Esophagus muscularis mucosa (tissue), 4 donors: ENCODE measurements at regions not wholly inside any gene's neighbourhood (a gene's known extent, or its start where the extent isn't known, plus 50 kb on each side); places are given as distances from the start of the nearest gene placed in this dataset.

Source experiments
- DNase-seq: peaks from one replicate; pipeline ENCODE4 v3.0.0-alpha.2; 2017; ENCODE audit errors: extremely low spot score
- H3K27ac ChIP-seq, 4 donors: fragments of 200-600 bp; sonication (generic); replicated peaks in 1 of 4; 1 replicate in 3 of 4; 2 replicates in 1 of 4; pipeline ENCODE4 v1.5.1; 2016 to 2019; ENCODE audit warnings: mild to moderate bottlenecking in 1 of 4
- H3K27me3 ChIP-seq, 4 donors: fragments of 200-600 bp; sonication (generic); one replicate each; pipeline versions ENCODE4 v1.5.1 to v1.6.0; 2016 to 2019
- H3K36me3 ChIP-seq, 4 donors: fragments of 200-600 bp; sonication (generic); one replicate each; pipeline ENCODE4 v1.5.1; 2016 to 2019
- H3K4me1 ChIP-seq, 4 donors: fragments of 200-600 bp; sonication (generic); one replicate each; pipeline ENCODE4 v1.5.1; 2016 to 2019
- H3K4me3 ChIP-seq, 4 donors: fragments of 200-600 bp; sonication (generic); 1 replicate in 2 of 4; 2 replicates in 2 of 4; pipeline ENCODE4 v1.5.1; 2016 to 2019; ENCODE audit warnings: mild to moderate bottlenecking in 4 of 4, moderate library complexity in 1 of 4
- H3K9me3 ChIP-seq, 4 donors: fragments of 200-600 bp; sonication (generic); 1 replicate in 3 of 4; 2 replicates in 1 of 4; pipeline ENCODE4 v1.5.1; 2016 to 2019
- EP300 ChIP-seq: sonication (generic); formaldehyde crosslinking; IDR thresholded peaks from one replicate; pipeline ENCODE4 v1.6.1; 2017; ENCODE audit warnings: antibody characterized with exemption
- POLR2A ChIP-seq: fragments of 450-650 bp; IDR thresholded peaks from one replicate; pipeline ENCODE4 v1.6.1; 2017; ENCODE audit warnings: antibody characterized with exemption, moderate library complexity, mild to moderate bottlenecking, low read depth
- POLR2AphosphoS5 ChIP-seq, 2 donors: sonication (generic); formaldehyde crosslinking; IDR thresholded peaks; one replicate each; pipeline ENCODE4 v1.6.1; 2017; ENCODE audit warnings: antibody characterized with exemption in 2 of 2
- WGBS: methylation state at CpG from one replicate; pipeline ENCODE4 v1.1.5; 2018; 5-methylcytosine and 5-hydroxymethylcytosine counted together
- intact Hi-C: fragments of 100-400 bp; cut with DNase I; formaldehyde crosslinking; loops from one replicate; pipeline ENCODE4 v1.15.1; 2023
- TF ChIP-seq, protein P1 (sequence below), 3 experiments: fragments of 200-600 bp in 2 of 3; fragments of 450-650 bp in 1 of 3; sonication (generic) in 2 of 3; IDR thresholded peaks; one replicate each; pipeline ENCODE4 v1.5.1; 2017 to 2019; ENCODE audit warnings: antibody characterized with exemption in 3 of 3, mild to moderate bottlenecking in 2 of 3, moderate library complexity in 1 of 3

DNA sequence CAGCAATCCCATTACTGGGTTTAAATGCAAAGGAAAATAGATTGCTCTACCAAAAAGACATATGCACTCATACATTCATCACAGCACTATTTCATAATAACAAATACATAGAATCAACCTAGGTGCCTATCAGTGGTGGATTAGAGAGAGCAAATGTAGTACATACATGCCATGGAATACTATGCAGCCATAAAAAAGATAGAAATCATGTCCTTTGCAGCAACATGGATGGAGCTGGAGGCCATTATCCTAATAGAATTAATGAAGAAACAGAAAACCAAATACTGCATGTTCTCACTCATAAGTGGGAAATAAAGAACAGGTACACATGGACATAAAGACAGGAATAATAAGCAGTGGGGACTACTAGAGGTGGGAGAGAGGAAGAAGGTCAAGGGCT lies 70.7 kb upstream of the MLIP start:
- Histone ChIP-seq H3K27ac (no peak overlapping the region), H3K36me3 (no peaks in the 10 kb centered on the region), H3K9me3 (no peaks in the 10 kb centered on the region), H3K4me3 (no peak overlapping the region), H3K4me1 (no peaks in the 10 kb centered on the region), H3K27me3 (no peaks in the 10 kb centered on the region)
- intact Hi-C loops = no loop called here
- TF ChIP-seq POLR2AphosphoS5 (IDR thresholded peaks at IDR 0.05) (no peak), EP300 (no peak), POLR2A (no peak)
- TF ChIP-seq, protein P1, sequence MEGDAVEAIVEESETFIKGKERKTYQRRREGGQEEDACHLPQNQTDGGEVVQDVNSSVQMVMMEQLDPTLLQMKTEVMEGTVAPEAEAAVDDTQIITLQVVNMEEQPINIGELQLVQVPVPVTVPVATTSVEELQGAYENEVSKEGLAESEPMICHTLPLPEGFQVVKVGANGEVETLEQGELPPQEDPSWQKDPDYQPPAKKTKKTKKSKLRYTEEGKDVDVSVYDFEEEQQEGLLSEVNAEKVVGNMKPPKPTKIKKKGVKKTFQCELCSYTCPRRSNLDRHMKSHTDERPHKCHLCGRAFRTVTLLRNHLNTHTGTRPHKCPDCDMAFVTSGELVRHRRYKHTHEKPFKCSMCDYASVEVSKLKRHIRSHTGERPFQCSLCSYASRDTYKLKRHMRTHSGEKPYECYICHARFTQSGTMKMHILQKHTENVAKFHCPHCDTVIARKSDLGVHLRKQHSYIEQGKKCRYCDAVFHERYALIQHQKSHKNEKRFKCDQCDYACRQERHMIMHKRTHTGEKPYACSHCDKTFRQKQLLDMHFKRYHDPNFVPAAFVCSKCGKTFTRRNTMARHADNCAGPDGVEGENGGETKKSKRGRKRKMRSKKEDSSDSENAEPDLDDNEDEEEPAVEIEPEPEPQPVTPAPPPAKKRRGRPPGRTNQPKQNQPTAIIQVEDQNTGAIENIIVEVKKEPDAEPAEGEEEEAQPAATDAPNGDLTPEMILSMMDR (IDR thresholded peaks at IDR 0.05) = no peak
- no peak for DNase-seq

- no peak for DNase-seq
- intact Hi-C loops = no loop called here
- H3K27me3 ChIP-seq = no peaks in the 10 kb centered on the region
Measured at GRCh38 chr6:54041239-54041638, 70.0 kb upstream of the MLIP start.

DNA sequence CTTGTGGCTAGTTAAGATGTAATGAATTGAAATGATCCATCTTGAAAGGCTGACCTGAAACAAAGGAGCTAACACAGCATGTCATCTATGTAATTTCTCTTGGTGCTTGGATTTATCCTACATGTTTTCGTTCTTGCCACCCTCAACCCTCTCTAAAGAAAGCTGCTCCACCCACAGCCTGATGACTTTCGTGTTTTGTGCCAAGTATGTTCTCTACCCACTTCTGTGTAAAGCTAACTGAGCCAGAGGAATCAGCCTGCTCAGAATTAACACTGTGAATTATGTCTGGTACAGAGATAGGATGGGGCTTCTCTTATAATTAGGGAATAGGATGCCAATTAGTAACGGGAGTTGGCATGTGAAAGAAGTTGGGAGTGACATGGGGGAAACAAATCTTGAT lies 67.9 kb upstream of the MLIP start:
- no peaks in the 10 kb centered on the region for H3K4me1 ChIP-seq
- no peaks in the 10 kb centered on the region for H3K27me3 ChIP-seq
- intact Hi-C loops = no loop called here
- H3K36me3 ChIP-seq = no peaks in the 10 kb centered on the region
- 65% methylated on average over 3 of the region's 3 CpGs for WGBS
- no peak for TF ChIP-seq POLR2AphosphoS5 (IDR thresholded peaks at IDR 0.05)
- TF ChIP-seq, protein P1 (IDR thresholded peaks at IDR 0.05) = no peak
- TF ChIP-seq POLR2A = no peak
- H3K27ac ChIP-seq = no peak overlapping the region
- H3K9me3 ChIP-seq = no peaks in the 10 kb centered on the region
- H3K4me3 ChIP-seq = no peak overlapping the region
- DNase-seq = no peak

More at GRCh38 chr6:54041239-54041638, 70.0 kb upstream of the MLIP start:
- WGBS = 83% methylated on average over 2 of the region's 2 CpGs
- Histone ChIP-seq H3K36me3 (no peaks in the 10 kb centered on the region), H3K9me3 (no peaks in the 10 kb centered on the region), H3K27ac (no peak overlapping the region), H3K4me3 (no peak overlapping the region), H3K4me1 (no peaks in the 10 kb centered on the region)
- no peak for TF ChIP-seq POLR2AphosphoS5 (IDR thresholded peaks at IDR 0.05)
- TF ChIP-seq, protein P1 (IDR thresholded peaks at IDR 0.05) = no peak
- no peak for TF ChIP-seq POLR2A
- no peak for TF ChIP-seq EP300

DNA sequence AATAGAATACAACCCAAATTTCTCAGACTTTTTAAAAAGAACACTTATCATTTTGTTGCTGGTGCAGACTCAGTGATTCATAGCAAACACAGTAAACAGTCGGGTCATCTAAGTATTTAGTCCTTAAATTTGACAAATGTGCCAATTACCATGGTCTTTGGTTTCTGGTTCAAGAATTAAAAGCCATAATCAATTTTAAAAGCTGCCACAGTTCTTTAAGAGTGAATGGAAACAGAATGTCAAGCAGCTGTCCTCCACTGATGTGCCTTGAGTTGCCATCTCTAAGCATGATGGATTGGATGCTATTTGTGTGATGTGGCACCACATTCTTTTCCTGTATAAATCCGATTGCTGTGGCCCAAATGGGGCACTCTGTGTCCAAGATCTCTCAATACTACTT lies 67.2 kb upstream of the MLIP start:
- no peaks in the 10 kb centered on the region for H3K27me3 ChIP-seq
- no peak for DNase-seq
- no peaks in the 10 kb centered on the region for H3K36me3 ChIP-seq
- TF ChIP-seq, protein P1 (IDR thresholded peaks at IDR 0.05) = no peak
- TF ChIP-seq POLR2A = no peak
- no peak for TF ChIP-seq EP300
- no peaks in the 10 kb centered on the region for H3K4me1 ChIP-seq
- H3K4me3 ChIP-seq = no peak overlapping the region
- no peak overlapping the region for H3K27ac ChIP-seq
- H3K9me3 ChIP-seq = no peaks in the 10 kb centered on the region
- 73% methylated on average over 2 of the region's 2 CpGs for WGBS
- intact Hi-C loops = no loop called here

DNA sequence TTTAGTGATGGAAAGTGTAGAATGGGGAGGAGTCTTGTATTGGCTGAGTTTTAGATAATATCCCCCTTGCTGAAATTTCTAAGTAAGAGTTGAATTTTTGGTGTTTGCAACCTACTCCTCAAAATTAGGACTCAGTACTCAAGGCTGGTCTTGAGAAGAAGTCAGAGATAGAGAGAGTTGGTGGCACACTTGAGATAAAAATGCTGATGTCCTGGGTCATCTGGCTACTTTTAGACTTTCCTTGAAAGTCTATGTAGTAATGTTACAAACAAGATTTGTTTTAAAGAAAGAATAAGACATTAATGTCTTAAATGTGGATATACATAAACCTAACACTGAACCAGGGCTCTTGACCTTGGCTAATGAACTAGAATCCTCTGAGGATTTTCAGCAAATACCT lies 62.5 kb upstream of the MLIP start:
- Histone ChIP-seq H3K4me3 (no peak overlapping the region), H3K36me3 (no peaks in the 10 kb centered on the region), H3K4me1 (peaks cover 0 to 7% (median 3%) of the 10 kb centered on the region in 4 donors), H3K9me3 (no peaks in the 10 kb centered on the region), H3K27ac (no peak overlapping the region), H3K27me3 (no peaks in the 10 kb centered on the region)
- intact Hi-C loops = no loop called here
- no peak for DNase-seq
- TF ChIP-seq, protein P1 (IDR thresholded peaks at IDR 0.05) = no peak
- no peak for TF ChIP-seq EP300
- TF ChIP-seq POLR2AphosphoS5 (IDR thresholded peaks at IDR 0.05) = no peak
- no peak for TF ChIP-seq POLR2A
